Neural crest cell (in vitro differentiated cells): ENCODE measurements at regions not wholly inside any gene's neighbourhood (a gene's known extent, or its start where the extent isn't known, plus 50 kb on each side); places are given as distances from the start of the nearest gene placed in this dataset.

Source experiments
- DNase-seq: peaks from one replicate; pipeline ENCODE4 v3.0.0; 2021; ENCODE audit warnings: low read depth, mixed read lengths, low spot score
- H3K27ac Mint-ChIP-seq: one replicate; pipeline ENCODE4 v1.8.0; 2021; ENCODE audit warnings: mild to moderate bottlenecking, mixed read lengths; ENCODE audit not compliant: unreplicated experiment
- H3K27me3 Mint-ChIP-seq: 2 replicates; pipeline ENCODE4 v1.8.0; 2021; ENCODE audit warnings: low read depth, mild to moderate bottlenecking, mixed read lengths
- H3K36me3 Mint-ChIP-seq: 2 replicates; pipeline ENCODE4 v1.8.0; 2021; ENCODE audit warnings: low read depth, mild to moderate bottlenecking, mixed read lengths
- H3K4me1 Mint-ChIP-seq: 2 replicates; pipeline ENCODE4 v1.8.0; 2021; ENCODE audit warnings: mixed read lengths
- H3K4me3 Mint-ChIP-seq: one replicate; pipeline ENCODE4 v1.8.0; 2021; ENCODE audit warnings: mild to moderate bottlenecking, mixed read lengths
- H3K9me3 Mint-ChIP-seq: 2 replicates; pipeline ENCODE4 v1.8.0; 2021; ENCODE audit warnings: mixed read lengths
- CTCF ChIP-seq: fragments of 200-600 bp; sonication (generic); conservative IDR thresholded peaks from 2 replicates; pipeline ENCODE4 v1.5.0; 2021; ENCODE audit warnings: antibody characterized with exemption, mild to moderate bottlenecking

GRCh38 chr17:14919094-14919493 is 346.0 kb downstream of the PMP22 start:
- TF ChIP-seq CTCF: no peak
- Mint-ChIP-seq H3K9me3 (peaks cover 13% of the 10 kb centered on the region), H3K4me3 (no peak overlapping the region), H3K4me1 (peaks cover 8% of the 10 kb centered on the region), H3K36me3 (peaks cover 20% of the 10 kb centered on the region), H3K27ac (no peak overlapping the region), H3K27me3 (no peaks in the 10 kb centered on the region)
- peak; percentile 34 for DNase-seq

GRCh38 chr17:14918540-14918939 is 346.6 kb downstream of the PMP22 start:
- Mint-ChIP-seq H3K27me3 (no peaks in the 10 kb centered on the region), H3K27ac (no peak overlapping the region), H3K9me3 (peaks cover 13% of the 10 kb centered on the region), H3K36me3 (peaks cover 24% of the 10 kb centered on the region), H3K4me3 (no peak overlapping the region), H3K4me1 (peaks cover 8% of the 10 kb centered on the region)
- no peak for DNase-seq
- no peak for TF ChIP-seq CTCF

- DNase-seq: no peak
- H3K4me1 Mint-ChIP-seq: peaks cover 7% of the 10 kb centered on the region
- peaks cover 13% of the 10 kb centered on the region for H3K9me3 Mint-ChIP-seq
- no peaks in the 10 kb centered on the region for H3K27me3 Mint-ChIP-seq
- H3K27ac Mint-ChIP-seq: no peak overlapping the region
- H3K4me3 Mint-ChIP-seq: no peak overlapping the region
- peaks cover 19% of the 10 kb centered on the region for H3K36me3 Mint-ChIP-seq
- TF ChIP-seq CTCF: no peak
These were observed 354.2 kb downstream of the PMP22 start for GRCh38 chr17:14910916-14911315.

- Mint-ChIP-seq H3K27me3 (no peaks in the 10 kb centered on the region), H3K9me3 (peaks cover 3% of the 10 kb centered on the region), H3K36me3 (peaks cover 8% of the 10 kb centered on the region), H3K4me3 (no peak overlapping the region), H3K4me1 (peaks cover 43% of the 10 kb centered on the region), H3K27ac (no peak overlapping the region)
- DNase-seq: no peak
- no peak for TF ChIP-seq CTCF
These were observed 360.7 kb downstream of the PMP22 start for GRCh38 chr17:14904386-14904785.

- no peak for TF ChIP-seq CTCF
- peaks cover 8% of the 10 kb centered on the region for H3K36me3 Mint-ChIP-seq
These were observed 361.3 kb downstream of the PMP22 start for GRCh38 chr17:14903854-14904253.

GRCh38 chr17:14902803-14903202 is 362.3 kb downstream of the PMP22 start:
- no peak overlapping the region for H3K4me3 Mint-ChIP-seq
- no peak for DNase-seq
- peaks cover 43% of the 10 kb centered on the region for H3K4me1 Mint-ChIP-seq
- TF ChIP-seq CTCF: no peak
- H3K9me3 Mint-ChIP-seq: peaks cover 5% of the 10 kb centered on the region
- H3K36me3 Mint-ChIP-seq: peaks cover 14% of the 10 kb centered on the region
- H3K27ac Mint-ChIP-seq: no peak overlapping the region
- no peaks in the 10 kb centered on the region for H3K27me3 Mint-ChIP-seq

More at GRCh38 chr17:14903854-14904253, 361.3 kb downstream of the PMP22 start:
- DNase-seq: no peak
- H3K4me1 Mint-ChIP-seq: peaks cover 43% of the 10 kb centered on the region
- no peak overlapping the region for H3K27ac Mint-ChIP-seq
- peaks cover 3% of the 10 kb centered on the region for H3K9me3 Mint-ChIP-seq
- no peak overlapping the region for H3K4me3 Mint-ChIP-seq
- no peaks in the 10 kb centered on the region for H3K27me3 Mint-ChIP-seq
